CD14-positive monocyte (primary cell): ENCODE measurements at regions not wholly inside any gene's neighbourhood (a gene's known extent, or its start where the extent isn't known, plus 50 kb on each side); places are given as distances from the start of the nearest gene placed in this dataset.

Experiments used
- DNase-seq, 3 donors: peaks; one replicate each; pipeline ENCODE4 v3.0.0-alpha.2; 2011 to 2022
- H2AFZ ChIP-seq: 2 replicates; pipeline ENCODE4 v1.6.0; 2012; ENCODE audit warnings: mild to moderate bottlenecking, low read depth, low read length, inconsistent platforms; ENCODE audit not compliant: insufficient read depth, poor library complexity, severe bottlenecking
- H3K27ac ChIP-seq, 2 donors: 1 replicate in 1 of 2; 2 replicates in 1 of 2; pipeline ENCODE4 v1.5.1; 2012 to 2013; ENCODE audit warnings: low read length in 2 of 2, control low read depth in 1 of 2, inconsistent platforms in 1 of 2, low read depth in 1 of 2, mild to moderate bottlenecking in 1 of 2
- H3K27me3 ChIP-seq, 2 donors: one replicate each; pipeline versions ENCODE4 v1.6.0 to v1.6.1; 2011 to 2013; ENCODE audit warnings: low read length in 2 of 2; ENCODE audit not compliant: control insufficient read depth in 2 of 2, insufficient read depth in 2 of 2
- H3K36me3 ChIP-seq, 2 donors: replicated peaks in 1 of 2; 1 replicate in 1 of 2; 2 replicates in 1 of 2; pipeline versions ENCODE4 v1.5.1 to v1.6.1; 2012 to 2013; ENCODE audit warnings: low read length in 2 of 2, control low read depth in 1 of 2, inconsistent platforms in 1 of 2, mild to moderate bottlenecking in 1 of 2; ENCODE audit not compliant: insufficient read depth in 2 of 2, control insufficient read depth in 1 of 2
- H3K4me1 ChIP-seq, 2 donors: 1 replicate in 1 of 2; 2 replicates in 1 of 2; pipeline versions ENCODE4 v1.5.1 to v1.6.1; 2012 to 2013; ENCODE audit warnings: low read length in 2 of 2, control low read depth in 1 of 2, inconsistent platforms in 1 of 2, mild to moderate bottlenecking in 1 of 2, moderate library complexity in 1 of 2; ENCODE audit not compliant: insufficient read depth in 2 of 2, control insufficient read depth in 1 of 2
- H3K4me2 ChIP-seq: replicated peaks from 2 replicates; pipeline ENCODE3; 2012; ENCODE audit warnings: low read length, moderate library complexity, mild to moderate bottlenecking; ENCODE audit not compliant: poor library complexity, severe bottlenecking; ENCODE audit errors: extremely low read depth
- H3K4me3 ChIP-seq, 3 experiments: fragments of 200-600 bp in 1 of 3; sonication (generic) in 1 of 3; replicated peaks in 1 of 3; 1 replicate in 2 of 3; 2 replicates in 1 of 3; pipeline ENCODE4 v1.5.1; 2011 to 2013; ENCODE audit warnings: low read length in 3 of 3, mild to moderate bottlenecking in 3 of 3, control low read depth in 2 of 3, low read depth in 2 of 3, inconsistent platforms in 1 of 3, moderate library complexity in 1 of 3
- H3K79me2 ChIP-seq: 2 replicates; pipeline ENCODE4 v1.6.0; 2012; ENCODE audit warnings: mild to moderate bottlenecking, control low read depth, inconsistent platforms, low read length, moderate library complexity; ENCODE audit not compliant: insufficient read depth
- H3K9ac ChIP-seq: 2 replicates; pipeline ENCODE4 v1.6.0; 2017; ENCODE audit warnings: low read length, mild to moderate bottlenecking; ENCODE audit not compliant: insufficient read depth, poor library complexity, severe bottlenecking
- H3K9me3 ChIP-seq, 2 donors: replicated peaks in 1 of 2; 1 replicate in 1 of 2; 2 replicates in 1 of 2; pipeline versions ENCODE4 v1.5.1 to v1.6.1; 2012 to 2013; ENCODE audit warnings: low read length in 2 of 2, control low read depth in 1 of 2; ENCODE audit not compliant: control insufficient read depth in 1 of 2, insufficient read depth in 1 of 2
- H4K20me1 ChIP-seq: 2 replicates; pipeline ENCODE4 v1.6.0; 2012; ENCODE audit warnings: mild to moderate bottlenecking, low read length, control low read depth, moderate library complexity; ENCODE audit not compliant: insufficient read depth
- H3K27ac Mint-ChIP-seq, 7 donors: one replicate each; pipeline ENCODE4 v1.8.0; 2020; ENCODE audit warnings: mild to moderate bottlenecking in 7 of 7, mixed read lengths in 7 of 7, moderate library complexity in 6 of 7, inconsistent platforms in 2 of 7
- H3K27me3 Mint-ChIP-seq, 3 donors: one replicate each; pipeline ENCODE4 v1.8.0; 2021 to 2022; ENCODE audit warnings: low read depth in 3 of 3, mild to moderate bottlenecking in 3 of 3, mixed read lengths in 3 of 3, moderate library complexity in 3 of 3, inconsistent platforms in 1 of 3
- H3K36me3 Mint-ChIP-seq, 2 donors: one replicate each; pipeline ENCODE4 v1.8.0; 2020; ENCODE audit warnings: mixed read lengths in 2 of 2, inconsistent platforms in 1 of 2, mild to moderate bottlenecking in 1 of 2
- H3K4me1 Mint-ChIP-seq: one replicate; pipeline ENCODE4 v1.8.0; 2020; ENCODE audit warnings: mild to moderate bottlenecking, mixed read lengths
- H3K4me3 Mint-ChIP-seq, 2 donors: one replicate each; pipeline ENCODE4 v1.8.0; 2020; ENCODE audit warnings: mild to moderate bottlenecking in 2 of 2, mixed read lengths in 2 of 2, moderate library complexity in 1 of 2
- H3K9me3 Mint-ChIP-seq, 7 donors: one replicate each; pipeline ENCODE4 v1.8.0; 2020 to 2022; ENCODE audit warnings: mixed read lengths in 7 of 7, mild to moderate bottlenecking in 6 of 7, moderate library complexity in 6 of 7, inconsistent platforms in 2 of 7
- whole genome bisulfite sequencing: methylation state at CpG from one replicate; pipeline ENCODE4 v1.1.5; 2013; ENCODE audit warnings: missing lambda C conversion rate; ENCODE audit not compliant: insufficient coverage; 5-methylcytosine and 5-hydroxymethylcytosine counted together
- intact Hi-C, 2 donors: fragments of 100-400 bp; cut with micrococcal nuclease; formaldehyde crosslinking; loops; one replicate each; pipeline versions ENCODE4 v1.15.0 to v1.15.1; 2023
- TF ChIP-seq, protein P1 (sequence below): fragments of 200-600 bp; IDR thresholded peaks from one replicate; pipeline ENCODE4 v1.8.0; 2022; ENCODE audit warnings: antibody characterized with exemption, mild to moderate bottlenecking

DNA sequence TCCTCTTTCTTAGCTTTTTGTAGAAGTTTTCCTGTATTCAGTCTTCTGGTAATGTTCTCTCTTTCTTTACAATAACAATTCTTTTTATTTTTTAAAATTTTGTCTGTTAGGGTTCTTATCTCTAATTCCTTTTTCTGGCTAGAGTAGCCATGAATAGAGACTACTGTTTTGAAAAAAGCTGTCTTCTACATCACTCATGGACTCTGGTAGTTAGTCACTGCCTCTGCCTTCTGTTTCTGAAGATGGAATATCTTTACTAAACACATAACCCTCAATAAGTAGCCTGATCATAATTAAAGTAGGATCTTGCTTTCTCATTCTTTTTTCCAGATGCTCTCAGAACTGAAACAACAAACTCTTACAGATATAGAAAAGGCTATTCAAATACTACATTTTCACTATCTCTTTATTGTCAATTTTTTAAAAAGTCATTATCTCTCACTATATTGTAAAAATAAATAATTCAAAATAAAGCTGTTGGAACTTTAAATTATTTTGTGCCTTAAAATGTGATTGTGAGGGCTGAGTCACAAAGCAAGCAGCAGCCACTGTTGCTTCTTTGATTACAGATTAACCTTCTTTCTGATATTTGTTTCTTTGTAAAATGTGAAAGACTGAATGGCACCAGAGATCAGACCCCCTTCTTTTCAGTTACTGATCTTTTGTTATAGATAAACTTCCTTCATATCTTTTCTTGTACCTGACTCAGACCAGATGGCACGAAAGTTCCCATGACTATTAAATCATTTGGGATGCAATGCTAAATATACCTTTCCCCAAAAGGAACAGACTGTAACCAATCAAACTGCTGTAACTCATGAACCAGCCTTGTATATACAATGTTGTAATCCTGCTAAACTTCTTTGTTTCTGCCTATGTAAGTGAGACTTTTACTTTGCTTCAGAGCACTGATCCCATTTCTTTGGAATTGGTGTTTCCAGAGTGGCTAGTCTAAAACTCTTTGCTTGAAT, 1159.5 kb downstream of the IGSF11 start:
- Mint-ChIP-seq H3K27ac (no peak overlapping the region), H3K27me3 (peaks cover 0 to 2% (median 0%) of the 10 kb centered on the region in 3 donors), H3K4me3 (no peak overlapping the region), H3K9me3 (peaks cover 0 to 3% (median 1%) of the 10 kb centered on the region in 7 donors), H3K4me1 (no peaks in the 10 kb centered on the region), H3K36me3 (no peaks in the 10 kb centered on the region)
- intact Hi-C loops: no loop called here
- no peak overlapping the region for H3K4me3 ChIP-seq
- H3K9me3 ChIP-seq: no peaks in the 10 kb centered on the region
- 71% methylated on average over 1 of the region's 1 CpG for WGBS
- H3K9ac ChIP-seq: no peak overlapping the region
- H3K4me2 ChIP-seq: no peak overlapping the region
- no peaks in the 10 kb centered on the region for H3K27me3 ChIP-seq
- H3K79me2 ChIP-seq: no peaks in the 10 kb centered on the region
- H3K27ac ChIP-seq: no peak overlapping the region
- H2AFZ ChIP-seq: no peak overlapping the region
- TF ChIP-seq, protein P1, sequence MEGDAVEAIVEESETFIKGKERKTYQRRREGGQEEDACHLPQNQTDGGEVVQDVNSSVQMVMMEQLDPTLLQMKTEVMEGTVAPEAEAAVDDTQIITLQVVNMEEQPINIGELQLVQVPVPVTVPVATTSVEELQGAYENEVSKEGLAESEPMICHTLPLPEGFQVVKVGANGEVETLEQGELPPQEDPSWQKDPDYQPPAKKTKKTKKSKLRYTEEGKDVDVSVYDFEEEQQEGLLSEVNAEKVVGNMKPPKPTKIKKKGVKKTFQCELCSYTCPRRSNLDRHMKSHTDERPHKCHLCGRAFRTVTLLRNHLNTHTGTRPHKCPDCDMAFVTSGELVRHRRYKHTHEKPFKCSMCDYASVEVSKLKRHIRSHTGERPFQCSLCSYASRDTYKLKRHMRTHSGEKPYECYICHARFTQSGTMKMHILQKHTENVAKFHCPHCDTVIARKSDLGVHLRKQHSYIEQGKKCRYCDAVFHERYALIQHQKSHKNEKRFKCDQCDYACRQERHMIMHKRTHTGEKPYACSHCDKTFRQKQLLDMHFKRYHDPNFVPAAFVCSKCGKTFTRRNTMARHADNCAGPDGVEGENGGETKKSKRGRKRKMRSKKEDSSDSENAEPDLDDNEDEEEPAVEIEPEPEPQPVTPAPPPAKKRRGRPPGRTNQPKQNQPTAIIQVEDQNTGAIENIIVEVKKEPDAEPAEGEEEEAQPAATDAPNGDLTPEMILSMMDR: no peak
- H4K20me1 ChIP-seq: no peaks in the 10 kb centered on the region
- no peaks in the 10 kb centered on the region for H3K36me3 ChIP-seq
- DNase-seq: no peak
- no peaks in the 10 kb centered on the region for H3K4me1 ChIP-seq

DNA sequence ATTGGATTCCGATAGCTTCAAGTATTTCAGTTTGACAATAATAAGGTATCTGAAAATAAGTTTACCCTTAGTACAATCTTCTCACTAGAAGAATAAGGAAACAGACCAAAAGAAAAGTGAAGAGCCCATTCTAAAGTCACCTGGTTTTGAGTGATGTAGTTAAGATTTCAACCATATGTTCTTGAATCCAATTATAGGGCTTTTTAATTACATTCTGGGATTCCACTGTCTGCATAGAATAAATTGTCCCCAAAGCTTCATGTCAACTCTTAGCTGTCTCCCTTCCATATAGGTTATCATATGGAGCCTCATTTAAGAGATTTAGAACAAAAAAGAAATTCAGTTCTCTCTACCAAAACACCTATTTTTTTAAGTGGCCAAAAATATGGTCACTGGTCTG, 1158.8 kb downstream of the IGSF11 start:
- H3K4me1 Mint-ChIP-seq: no peaks in the 10 kb centered on the region
- H3K27me3 Mint-ChIP-seq: peaks cover 0 to 2% (median 2%) of the 10 kb centered on the region in 3 donors
- H3K4me3 ChIP-seq: no peak overlapping the region
- H3K9ac ChIP-seq: no peak overlapping the region
- H3K27me3 ChIP-seq: no peaks in the 10 kb centered on the region
- peaks cover 0 to 6% (median 2%) of the 10 kb centered on the region in 7 donors for H3K9me3 Mint-ChIP-seq
- H2AFZ ChIP-seq: no peak overlapping the region
- no peak overlapping the region for H3K27ac Mint-ChIP-seq
- no peaks in the 10 kb centered on the region for H4K20me1 ChIP-seq
- TF ChIP-seq, protein P1: no peak
- no peaks in the 10 kb centered on the region for H3K36me3 ChIP-seq
- no CpG with 5 or more reads among the region's 1 CpG for WGBS
- DNase-seq: no peak
- no peak overlapping the region for H3K4me2 ChIP-seq
- no peaks in the 10 kb centered on the region for H3K9me3 ChIP-seq
- H3K4me1 ChIP-seq: no peaks in the 10 kb centered on the region
- no peak overlapping the region for H3K4me3 Mint-ChIP-seq
- intact Hi-C loops: no loop called here
- H3K36me3 Mint-ChIP-seq: no peaks in the 10 kb centered on the region
- H3K27ac ChIP-seq: no peak overlapping the region
- no peaks in the 10 kb centered on the region for H3K79me2 ChIP-seq
